HG02938 (cell line): ENCODE measurements at regions not wholly inside any gene's neighbourhood (a gene's known extent, or its start where the extent isn't known, plus 50 kb on each side); places are given as distances from the start of the nearest gene placed in this dataset.
A peak's percentile ranks its signal among the peaks of the same experiment; 100 is the strongest.

ENCODE experiments used
- ATAC-seq: cut with Tn5 transposase; IDR thresholded peaks from one replicate; pipeline ENCODE4 v1.9.1; 2021; ENCODE audit warnings: mild to moderate bottlenecking, moderate library complexity; ENCODE audit not compliant: unreplicated experiment

- no peak for ATAC-seq
Measured at GRCh38 chr2:8276026-8276425, 405.8 kb upstream of the ID2 start.

- no peak for ATAC-seq
Measured at GRCh38 chr2:8277921-8278571, 403.8 kb upstream of the ID2 start.

DNA sequence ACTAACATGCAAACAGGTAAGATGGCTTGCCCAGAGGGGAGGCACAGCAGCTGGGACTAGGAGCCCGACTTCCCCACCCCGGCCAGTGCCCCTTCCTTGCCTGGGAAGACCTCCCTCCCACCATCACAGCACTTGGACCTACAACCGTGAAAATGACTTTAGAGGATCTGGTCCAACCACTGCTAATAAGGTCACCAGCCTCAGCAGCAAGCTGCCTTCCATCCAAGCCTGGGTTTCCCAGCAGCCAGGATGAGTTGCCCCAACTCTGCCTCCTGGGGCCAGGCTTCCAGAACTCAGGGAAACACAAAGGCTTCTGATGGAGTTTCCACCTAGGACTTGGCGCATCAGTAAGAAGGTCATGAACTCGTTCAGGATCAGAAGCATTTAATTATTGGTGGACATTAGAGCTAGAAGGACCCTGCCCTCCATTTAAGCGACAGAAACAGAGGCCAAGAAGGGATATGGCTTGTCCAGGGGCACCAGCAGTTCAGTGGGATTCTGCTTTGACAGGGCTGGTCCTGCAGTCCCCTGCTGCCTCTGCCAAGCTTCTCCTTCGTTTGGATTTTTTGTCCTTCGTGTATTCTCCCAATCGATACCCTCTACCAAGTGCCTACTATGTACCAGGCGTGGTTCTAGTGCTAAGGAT is 403.0 kb upstream of the ID2 start:
- ATAC-seq, result no peak

- ATAC-seq, result no peak
Measured at GRCh38 chr2:8279506-8279905, 402.4 kb upstream of the ID2 start.

DNA sequence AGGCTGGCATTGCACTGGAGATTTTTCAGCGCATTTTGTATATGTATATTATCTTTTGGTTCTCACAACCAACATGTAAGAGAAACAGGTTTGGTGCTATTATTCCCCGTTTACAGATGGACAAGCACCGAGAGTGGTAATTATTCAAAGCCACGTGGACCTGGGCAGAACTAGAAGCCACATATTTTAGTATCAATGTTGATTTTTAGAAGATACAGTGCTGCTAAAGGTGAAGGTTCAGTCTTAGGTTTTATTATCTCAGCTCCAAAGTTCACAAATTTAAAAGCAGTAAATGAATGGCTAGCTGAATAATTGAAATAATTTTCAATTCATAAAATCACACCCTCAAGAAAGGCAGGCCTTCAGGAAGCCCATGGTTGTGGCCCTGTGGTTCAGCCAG is 400.6 kb upstream of the ID2 start:
- no peak for ATAC-seq

GRCh38 chr2:8281950-8282857 is 399.7 kb upstream of the ID2 start:
- ATAC-seq, result no peak

- no peak for ATAC-seq
Measured at GRCh38 chr2:8282858-8283252, 399.0 kb upstream of the ID2 start.

- no peak for ATAC-seq
Measured at GRCh38 chr2:8285081-8285480, 396.8 kb upstream of the ID2 start.

DNA sequence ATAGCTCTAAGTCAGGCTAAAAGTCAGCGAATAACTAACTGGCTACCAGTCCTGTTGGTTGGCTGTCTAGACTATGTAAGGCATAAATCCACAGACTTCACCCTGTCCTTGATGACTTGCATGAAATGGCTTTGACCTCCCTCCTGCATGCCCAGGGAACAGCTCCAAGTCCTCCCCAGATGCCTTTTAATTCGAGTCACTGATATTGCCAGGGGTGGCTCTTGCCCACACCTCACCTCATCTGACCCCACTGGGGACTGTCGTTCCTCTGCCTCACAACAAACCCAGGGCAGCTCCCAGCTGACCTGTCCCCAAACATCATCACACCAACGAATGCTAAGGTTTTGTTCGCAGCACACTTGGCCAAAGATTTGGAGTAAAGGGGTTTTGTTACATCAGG is 396.0 kb upstream of the ID2 start:
- ATAC-seq, result no peak

DNA sequence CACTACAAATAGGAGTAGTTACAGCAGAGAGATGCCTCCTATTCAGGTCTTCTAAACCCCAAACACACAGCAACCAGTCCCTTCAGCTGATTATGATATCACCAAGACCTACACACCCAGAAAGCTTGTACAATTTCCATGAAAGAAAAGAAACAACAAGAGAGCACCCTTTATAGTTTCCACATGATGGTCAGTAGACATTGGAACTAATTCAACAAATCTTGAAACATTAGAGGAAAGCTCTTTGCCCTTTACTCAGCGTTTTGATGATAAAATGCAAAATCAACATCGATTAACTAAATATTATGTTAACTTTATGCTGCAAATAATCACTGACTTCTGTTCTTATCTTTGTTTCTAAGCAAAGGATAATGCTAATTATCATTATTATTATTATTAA is 393.6 kb upstream of the ID2 start:
- ATAC-seq, result no peak

- no peak for ATAC-seq
Measured at GRCh38 chr2:8289111-8289510, 392.7 kb upstream of the ID2 start.

- no peak for ATAC-seq
Measured at GRCh38 chr2:8290771-8291352, 391.0 kb upstream of the ID2 start.

- ATAC-seq, result no peak
Measured at GRCh38 chr2:8296306-8296705, 385.6 kb upstream of the ID2 start.

DNA sequence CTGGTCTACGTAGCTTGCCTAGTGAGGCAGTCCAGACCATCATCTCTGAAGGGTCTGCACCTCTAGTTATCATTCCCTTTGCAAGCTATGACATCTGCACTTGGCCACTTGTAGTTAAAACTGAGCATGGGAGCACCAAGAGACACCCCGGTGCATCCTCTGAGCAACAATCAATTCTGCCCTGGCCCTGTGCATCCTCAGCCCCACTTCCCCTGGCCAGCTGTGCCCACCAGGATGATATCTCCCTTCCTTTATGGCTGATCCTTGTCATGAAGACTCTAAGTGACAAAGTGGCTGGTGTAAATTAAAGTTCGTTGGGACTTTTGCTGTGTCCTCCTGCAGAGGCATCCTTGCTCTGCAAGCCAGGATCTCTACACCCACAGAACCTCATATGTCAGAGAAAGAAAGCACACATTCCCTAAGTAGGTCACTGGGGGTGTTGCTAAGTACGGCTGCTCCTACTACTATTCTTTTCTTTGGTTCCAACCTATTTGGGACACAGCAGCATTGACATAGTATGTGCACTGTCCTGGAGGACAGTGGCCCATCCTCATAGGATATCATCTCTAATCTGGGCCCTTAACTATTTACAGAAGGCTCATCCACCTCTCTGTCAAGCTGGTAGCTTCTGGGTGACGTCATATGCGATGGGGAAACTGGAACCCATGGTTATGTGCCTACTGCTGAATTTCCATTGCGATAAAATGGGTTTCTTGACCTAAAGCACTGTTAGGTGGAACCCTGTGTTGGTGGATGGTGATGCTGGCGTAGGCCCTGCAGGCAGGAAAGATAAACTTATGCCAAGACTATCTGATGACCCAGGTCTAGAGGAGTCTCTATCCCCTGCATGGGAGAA is 384.3 kb upstream of the ID2 start:
- ATAC-seq, result no peak

- ATAC-seq, result peak; percentile 16
Measured at GRCh38 chr2:8298783-8299182, 383.1 kb upstream of the ID2 start.

- ATAC-seq, result no peak
Measured at GRCh38 chr2:8300216-8300615, 381.6 kb upstream of the ID2 start.

- ATAC-seq, result no peak
Measured at GRCh38 chr2:8300905-8301304, 381.0 kb upstream of the ID2 start.

- peak; percentile 63 for ATAC-seq
Measured at GRCh38 chr2:8303322-8303832, 378.5 kb upstream of the ID2 start.

DNA sequence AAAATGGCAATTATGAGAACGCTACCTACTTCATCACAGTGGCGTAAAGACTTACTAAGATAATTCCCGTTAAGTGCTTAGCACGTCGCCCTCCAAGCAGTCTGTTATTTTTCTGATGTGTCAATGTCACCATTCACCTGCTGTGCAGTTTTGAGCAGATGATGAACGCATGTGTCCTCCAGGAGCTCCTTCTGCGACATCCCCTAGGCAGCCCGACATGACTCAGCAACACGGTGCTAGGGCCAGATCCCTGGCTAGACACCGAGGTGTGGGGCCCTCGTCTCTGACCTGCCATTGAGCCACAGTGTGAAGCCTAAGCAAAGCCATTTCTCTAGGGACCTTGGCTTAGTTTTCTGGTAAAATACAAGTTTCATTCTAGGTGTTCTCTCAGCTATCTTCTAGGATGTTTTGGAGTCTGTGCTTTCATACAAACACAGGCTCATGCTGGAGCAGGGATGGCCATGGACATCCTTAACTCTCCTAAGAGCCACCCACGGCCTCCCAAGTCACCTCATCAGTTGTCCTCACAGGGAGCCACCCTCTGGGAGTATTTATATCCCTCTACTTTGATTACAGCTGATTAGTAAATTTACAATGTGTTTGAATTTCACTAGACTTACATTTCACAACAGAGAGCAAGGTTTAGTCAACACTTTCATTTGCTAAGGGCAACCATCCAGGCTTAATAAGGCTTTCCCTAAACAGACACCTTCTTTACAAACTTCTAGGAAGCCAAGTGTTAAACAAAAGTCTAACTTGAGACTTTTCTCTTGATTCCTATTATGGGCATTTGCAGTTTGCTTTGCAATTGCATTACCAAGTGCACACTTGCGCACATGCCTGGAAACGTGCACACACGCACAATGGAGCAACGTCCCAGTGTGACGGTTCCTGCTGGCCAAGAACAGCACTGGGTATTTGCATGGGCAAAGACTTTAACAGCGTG is 376.8 kb upstream of the ID2 start:
- no peak for ATAC-seq
